Esophagus muscularis mucosa (tissue), 4 donors: ENCODE measurements at regions not wholly inside any gene's neighbourhood (a gene's known extent, or its start where the extent isn't known, plus 50 kb on each side); places are given as distances from the start of the nearest gene placed in this dataset.

Experiments
- DNase-seq: peaks from one replicate; pipeline ENCODE4 v3.0.0-alpha.2; 2017; ENCODE audit errors: extremely low spot score
- H3K27ac ChIP-seq, 4 donors: fragments of 200-600 bp; sonication (generic); replicated peaks in 1 of 4; 1 replicate in 3 of 4; 2 replicates in 1 of 4; pipeline ENCODE4 v1.5.1; 2016 to 2019; ENCODE audit warnings: mild to moderate bottlenecking in 1 of 4
- H3K27me3 ChIP-seq, 4 donors: fragments of 200-600 bp; sonication (generic); one replicate each; pipeline versions ENCODE4 v1.5.1 to v1.6.0; 2016 to 2019
- H3K36me3 ChIP-seq, 4 donors: fragments of 200-600 bp; sonication (generic); one replicate each; pipeline ENCODE4 v1.5.1; 2016 to 2019
- H3K4me1 ChIP-seq, 4 donors: fragments of 200-600 bp; sonication (generic); one replicate each; pipeline ENCODE4 v1.5.1; 2016 to 2019
- H3K4me3 ChIP-seq, 4 donors: fragments of 200-600 bp; sonication (generic); 1 replicate in 2 of 4; 2 replicates in 2 of 4; pipeline ENCODE4 v1.5.1; 2016 to 2019; ENCODE audit warnings: mild to moderate bottlenecking in 4 of 4, moderate library complexity in 1 of 4
- H3K9me3 ChIP-seq, 4 donors: fragments of 200-600 bp; sonication (generic); 1 replicate in 3 of 4; 2 replicates in 1 of 4; pipeline ENCODE4 v1.5.1; 2016 to 2019
- EP300 ChIP-seq: sonication (generic); formaldehyde crosslinking; IDR thresholded peaks from one replicate; pipeline ENCODE4 v1.6.1; 2017; ENCODE audit warnings: antibody characterized with exemption
- POLR2A ChIP-seq: fragments of 450-650 bp; IDR thresholded peaks from one replicate; pipeline ENCODE4 v1.6.1; 2017; ENCODE audit warnings: antibody characterized with exemption, moderate library complexity, mild to moderate bottlenecking, low read depth
- POLR2AphosphoS5 ChIP-seq, 2 donors: sonication (generic); formaldehyde crosslinking; IDR thresholded peaks; one replicate each; pipeline ENCODE4 v1.6.1; 2017; ENCODE audit warnings: antibody characterized with exemption in 2 of 2
- WGBS: methylation state at CpG from one replicate; pipeline ENCODE4 v1.1.5; 2018; 5-methylcytosine and 5-hydroxymethylcytosine counted together
- intact Hi-C: fragments of 100-400 bp; cut with DNase I; formaldehyde crosslinking; loops from one replicate; pipeline ENCODE4 v1.15.1; 2023
- TF ChIP-seq, protein P1 (sequence below), 3 experiments: fragments of 200-600 bp in 2 of 3; fragments of 450-650 bp in 1 of 3; sonication (generic) in 2 of 3; IDR thresholded peaks; one replicate each; pipeline ENCODE4 v1.5.1; 2017 to 2019; ENCODE audit warnings: antibody characterized with exemption in 3 of 3, mild to moderate bottlenecking in 2 of 3, moderate library complexity in 1 of 3

DNA sequence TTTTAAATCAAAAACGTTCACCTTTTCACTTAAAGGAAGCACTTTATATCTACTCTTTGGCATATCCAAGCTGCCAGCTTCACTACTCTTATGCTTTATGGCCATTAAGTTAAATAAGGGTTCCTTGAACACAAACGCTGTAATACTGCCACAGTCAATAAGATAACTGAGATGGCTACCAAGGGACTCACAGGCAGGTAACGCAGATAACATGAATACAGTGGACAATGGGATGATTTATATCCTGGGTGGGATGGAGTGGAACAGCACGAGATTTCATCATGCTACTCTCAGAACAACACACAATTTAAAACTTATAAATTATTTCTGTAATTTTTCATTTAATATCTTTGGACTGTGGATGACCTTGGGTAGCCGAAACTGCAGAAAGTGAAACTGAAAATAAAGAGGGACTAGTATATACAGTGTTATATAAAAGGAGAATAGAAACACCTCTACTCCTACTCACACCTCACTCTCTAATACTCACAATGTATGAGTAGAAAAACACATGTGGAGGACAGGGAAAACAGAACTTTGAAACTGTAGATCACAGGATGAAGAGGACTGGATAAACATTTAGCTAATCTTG, 367.3 kb downstream of the C12orf50 start:
- H3K4me1 ChIP-seq: peaks cover 0 to 13% (median 0%) of the 10 kb centered on the region in 4 donors
- no peaks in the 10 kb centered on the region for H3K9me3 ChIP-seq
- H3K27ac ChIP-seq: no peak overlapping the region
- DNase-seq: no peak
- no peaks in the 10 kb centered on the region for H3K36me3 ChIP-seq
- H3K27me3 ChIP-seq: no peaks in the 10 kb centered on the region
- 45% methylated on average over 5 of the region's 5 CpGs for WGBS
- intact Hi-C loops: no loop called here
- no peak for TF ChIP-seq POLR2AphosphoS5 (IDR thresholded peaks at IDR 0.05)
- no peak for TF ChIP-seq EP300
- H3K4me3 ChIP-seq: peak overlapping the region; percentile 15 to 39 (median 29)

DNA sequence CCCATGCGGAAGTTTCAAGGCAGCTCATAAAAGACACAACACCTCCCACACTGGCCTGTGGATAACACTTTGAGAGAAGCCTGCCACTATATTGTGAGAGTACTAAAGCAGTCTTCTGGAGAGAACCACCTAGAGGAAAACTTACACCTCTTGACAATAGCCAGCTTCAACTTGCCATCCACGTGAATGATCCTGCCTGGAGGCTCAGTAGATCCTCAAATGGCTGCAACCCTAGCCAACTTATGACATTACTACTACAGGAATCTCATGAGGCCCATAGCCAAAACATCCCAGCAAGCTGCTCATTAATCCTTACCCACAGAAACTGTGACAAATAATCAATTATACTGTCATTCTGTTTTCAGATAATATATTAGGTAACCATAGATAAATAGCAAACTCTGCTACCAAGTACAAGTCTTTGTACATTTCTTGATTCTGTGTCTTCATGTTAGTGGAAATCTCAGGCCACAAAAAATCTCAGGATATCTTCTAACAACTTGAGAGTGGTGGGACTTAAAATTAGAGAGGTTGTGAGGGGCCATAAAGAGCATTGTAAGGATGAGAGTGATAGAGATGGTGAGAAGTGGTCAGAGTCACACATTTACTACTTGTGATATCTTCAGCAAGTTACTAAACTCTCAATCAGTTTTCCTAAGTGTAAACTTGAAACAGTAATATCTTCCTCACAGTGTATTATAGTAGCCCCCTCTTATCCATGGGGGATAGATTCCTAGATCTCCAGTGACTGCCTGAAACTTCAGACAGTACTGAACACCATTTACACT, 368.0 kb downstream of the C12orf50 start:
- Histone ChIP-seq H3K27me3 (no peaks in the 10 kb centered on the region), H3K9me3 (no peaks in the 10 kb centered on the region), H3K36me3 (no peaks in the 10 kb centered on the region), H3K4me3 (peak overlapping the region; percentile 15 to 39 (median 29)), H3K27ac (no peak overlapping the region), H3K4me1 (peaks cover 0 to 13% (median 0%) of the 10 kb centered on the region in 4 donors)
- no peak for DNase-seq
- WGBS: 52% methylated on average over 2 of the region's 2 CpGs
- intact Hi-C loops: no loop called here
- TF ChIP-seq POLR2A (no peak), POLR2AphosphoS5 (IDR thresholded peaks at IDR 0.05) (no peak), EP300 (no peak)
- TF ChIP-seq, protein P1, sequence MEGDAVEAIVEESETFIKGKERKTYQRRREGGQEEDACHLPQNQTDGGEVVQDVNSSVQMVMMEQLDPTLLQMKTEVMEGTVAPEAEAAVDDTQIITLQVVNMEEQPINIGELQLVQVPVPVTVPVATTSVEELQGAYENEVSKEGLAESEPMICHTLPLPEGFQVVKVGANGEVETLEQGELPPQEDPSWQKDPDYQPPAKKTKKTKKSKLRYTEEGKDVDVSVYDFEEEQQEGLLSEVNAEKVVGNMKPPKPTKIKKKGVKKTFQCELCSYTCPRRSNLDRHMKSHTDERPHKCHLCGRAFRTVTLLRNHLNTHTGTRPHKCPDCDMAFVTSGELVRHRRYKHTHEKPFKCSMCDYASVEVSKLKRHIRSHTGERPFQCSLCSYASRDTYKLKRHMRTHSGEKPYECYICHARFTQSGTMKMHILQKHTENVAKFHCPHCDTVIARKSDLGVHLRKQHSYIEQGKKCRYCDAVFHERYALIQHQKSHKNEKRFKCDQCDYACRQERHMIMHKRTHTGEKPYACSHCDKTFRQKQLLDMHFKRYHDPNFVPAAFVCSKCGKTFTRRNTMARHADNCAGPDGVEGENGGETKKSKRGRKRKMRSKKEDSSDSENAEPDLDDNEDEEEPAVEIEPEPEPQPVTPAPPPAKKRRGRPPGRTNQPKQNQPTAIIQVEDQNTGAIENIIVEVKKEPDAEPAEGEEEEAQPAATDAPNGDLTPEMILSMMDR (IDR thresholded peaks at IDR 0.05): no peak

DNA sequence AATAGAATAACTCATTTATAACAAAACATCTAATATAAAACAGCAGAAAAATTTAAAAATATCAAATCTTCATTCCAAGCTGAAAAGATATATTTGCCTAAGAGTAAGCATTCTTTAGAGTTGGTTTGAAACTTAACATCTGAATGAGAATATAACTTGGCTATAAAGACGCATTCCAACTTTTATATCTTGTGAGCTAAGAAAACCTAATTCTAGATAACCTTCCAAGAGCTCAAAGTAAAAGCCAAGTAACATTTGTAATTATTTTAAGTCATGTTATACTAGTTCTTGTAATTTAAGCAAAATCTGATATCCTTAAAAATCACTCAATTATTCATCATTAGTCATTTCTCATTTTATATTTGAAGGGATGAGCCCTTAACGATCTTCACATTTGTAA, 368.9 kb downstream of the C12orf50 start:
- intact Hi-C loops: no loop called here
- Histone ChIP-seq H3K27me3 (no peaks in the 10 kb centered on the region), H3K4me1 (peaks cover 0 to 13% (median 0%) of the 10 kb centered on the region in 4 donors), H3K36me3 (no peaks in the 10 kb centered on the region), H3K27ac (no peak overlapping the region), H3K4me3 (no peak overlapping the region), H3K9me3 (no peaks in the 10 kb centered on the region)
- no peak for DNase-seq
- 78% methylated on average over 2 of the region's 2 CpGs for WGBS
- TF ChIP-seq, protein P1 (IDR thresholded peaks at IDR 0.05): no peak
- no peak for TF ChIP-seq POLR2AphosphoS5 (IDR thresholded peaks at IDR 0.05)
- no peak for TF ChIP-seq POLR2A
- TF ChIP-seq EP300: no peak

DNA sequence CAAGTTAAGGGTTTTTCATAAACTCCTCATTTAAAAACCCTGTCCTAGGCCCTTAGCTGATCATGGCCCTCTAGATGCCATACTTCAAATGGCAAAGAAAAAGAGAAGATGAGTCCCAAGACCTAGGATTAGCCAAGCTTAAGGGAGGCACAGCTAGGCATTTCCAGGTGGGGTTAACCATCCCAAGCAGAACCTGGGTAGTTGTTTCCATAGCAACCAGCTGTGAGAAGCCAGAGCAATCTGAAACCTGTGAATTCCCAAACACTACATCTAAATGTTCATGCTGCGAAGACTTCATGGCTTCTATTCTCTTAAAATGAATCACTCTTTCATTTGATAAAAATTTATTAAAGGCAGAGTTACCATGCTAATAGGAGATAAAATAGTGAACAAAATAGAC, 372.9 kb downstream of the C12orf50 start:
- H3K4me3 ChIP-seq: no peak overlapping the region
- no peaks in the 10 kb centered on the region for H3K9me3 ChIP-seq
- TF ChIP-seq EP300 (no peak), POLR2A (no peak), POLR2AphosphoS5 (IDR thresholded peaks at IDR 0.05) (no peak)
- TF ChIP-seq, protein P1 (IDR thresholded peaks at IDR 0.05): no peak
- intact Hi-C loops: no loop called here
- no peak overlapping the region for H3K27ac ChIP-seq
- H3K4me1 ChIP-seq: peaks cover 0 to 5% (median 0%) of the 10 kb centered on the region in 4 donors
- DNase-seq: no peak
- WGBS: 90% methylated on average over 1 of the region's 1 CpG
- no peaks in the 10 kb centered on the region for H3K27me3 ChIP-seq
- H3K36me3 ChIP-seq: no peaks in the 10 kb centered on the region

DNA sequence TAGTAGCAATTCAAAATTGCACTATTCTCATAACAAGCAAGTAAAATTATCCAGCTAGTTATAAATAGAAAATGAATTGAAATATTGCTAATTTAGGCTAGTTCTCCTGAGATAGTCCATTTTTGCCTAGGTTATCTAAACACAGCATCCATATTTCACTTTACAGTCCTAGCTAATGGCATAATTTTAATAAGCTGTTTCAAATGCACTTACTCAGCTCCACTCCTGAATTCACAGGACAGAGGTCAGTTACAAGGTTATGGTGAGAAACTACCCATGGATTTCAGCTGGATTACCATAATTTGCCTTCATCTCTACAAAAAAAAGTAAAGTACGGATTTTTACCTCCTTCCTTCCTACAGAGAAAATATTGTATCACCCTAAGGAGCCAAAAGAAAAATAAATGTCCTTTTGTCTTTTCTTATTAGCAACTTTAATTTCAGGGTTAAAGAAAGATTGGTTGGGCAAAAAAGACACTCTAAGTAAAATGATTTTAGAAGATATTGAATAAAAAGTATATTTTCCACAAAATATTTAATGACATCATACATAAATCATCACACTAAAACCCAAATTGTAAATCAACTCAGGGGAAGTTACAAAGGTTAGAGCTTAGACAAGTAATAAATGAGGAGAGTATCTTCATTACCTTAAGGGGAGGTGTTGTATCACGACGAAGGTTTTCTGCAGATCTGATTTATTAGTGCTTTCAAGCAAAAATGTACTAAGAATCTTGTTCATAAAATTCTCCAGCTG, 377.4 kb downstream of the C12orf50 start:
- no peaks in the 10 kb centered on the region for H3K27me3 ChIP-seq
- TF ChIP-seq POLR2AphosphoS5 (IDR thresholded peaks at IDR 0.05) (no peak), POLR2A (no peak), EP300 (no peak)
- TF ChIP-seq, protein P1 (IDR thresholded peaks at IDR 0.05): no peak
- H3K9me3 ChIP-seq: no peaks in the 10 kb centered on the region
- 53% methylated on average over 3 of the region's 3 CpGs for WGBS
- H3K4me3 ChIP-seq: no peak overlapping the region
- intact Hi-C loops: no loop called here
- H3K27ac ChIP-seq: no peak overlapping the region
- no peak for DNase-seq
- no peaks in the 10 kb centered on the region for H3K36me3 ChIP-seq
- H3K4me1 ChIP-seq: no peaks in the 10 kb centered on the region
